ENCODE measurements at regions not wholly inside any gene's neighbourhood (a gene's known extent, or its start where the extent isn't known, plus 50 kb on each side); places are given as distances from the start of the nearest gene placed in this dataset.
A peak's percentile ranks its signal among the peaks of the same experiment; 100 is the strongest.

DNA sequence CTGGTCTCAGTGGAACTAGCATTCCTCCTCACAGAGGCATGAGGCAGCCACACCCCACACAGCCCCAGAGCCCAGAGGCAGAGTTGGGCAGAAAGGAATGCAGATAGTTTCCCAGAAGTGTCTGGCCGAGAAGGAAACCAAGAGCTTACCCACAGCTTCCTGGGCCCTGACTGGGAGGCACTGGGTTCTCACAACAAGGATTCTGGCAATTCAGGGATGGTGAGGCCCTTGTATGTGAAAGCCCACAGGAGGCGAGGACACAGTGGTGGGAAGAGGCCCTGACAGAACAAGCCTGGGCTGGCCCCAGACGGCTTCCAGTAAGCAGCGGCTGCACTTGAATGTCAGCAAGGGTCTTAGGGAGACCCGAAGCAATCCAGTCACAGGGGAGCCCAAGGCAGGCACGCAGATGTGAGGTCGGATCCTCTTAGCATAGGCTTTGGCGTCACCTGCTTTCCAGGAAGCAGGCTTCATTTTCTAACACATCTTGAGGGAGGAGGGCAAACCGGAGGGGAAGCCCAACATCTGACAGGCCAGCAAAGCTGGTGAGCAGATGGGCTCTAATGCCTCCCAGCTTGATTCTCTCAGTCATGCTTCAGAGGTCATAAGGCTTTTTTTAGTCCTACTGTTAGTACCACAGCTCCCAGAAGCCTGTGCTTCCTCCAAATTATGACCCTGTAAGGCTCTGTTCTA lies 78.3 kb upstream of the AKIP1 start:
- WGBS (ENCODE audit: insufficient coverage, low coverage, missing lambda C conversion rate): 6% methylated on average over 9 of the region's 9 CpGs
- Histone ChIP-seq H3K4me2 (ENCODE audit: insufficient read depth, low read length) (no peak overlapping the region), H3K9me1 (ENCODE audit: control insufficient read depth, insufficient read depth, low read length) (no peaks in the 10 kb centered on the region), H3K27ac (ENCODE audit: extremely low read depth, low read depth, low read length) (no peak overlapping the region), H3K4me3 (no peak overlapping the region), H2AFZ (ENCODE audit: low read depth, low read length) (peak overlapping the region; percentile 8; the same call in 1 of the 2 replicates), H3K79me2 (ENCODE audit: control insufficient read depth, insufficient read depth, low read length) (no peaks in the 10 kb centered on the region), H3K4me1 (replicated peaks in 1 of 2; ENCODE audit: control insufficient read depth in 2 of 2, insufficient read depth in 2 of 2, low read length in 2 of 2) (peaks cover 7 to 39% of the 10 kb centered on the region in 2 experiments; a peak in 3 of 5 replicates), H3K36me3 (ENCODE audit: control insufficient read depth, insufficient read depth, low read length) (no peaks in the 10 kb centered on the region), H3K27me3 (ENCODE audit: control insufficient read depth in 2 of 2, insufficient read depth in 2 of 2, low read length in 2 of 2) (peaks cover 24 to 43% of the 10 kb centered on the region in 2 experiments), H3K9me3 (replicated peaks; ENCODE audit: control insufficient read depth, insufficient read depth, low read depth, low read length) (no peaks in the 10 kb centered on the region), H3K9ac (ENCODE audit: insufficient read depth in 1 of 2, low read depth in 2 of 2, low read length in 2 of 2) (no peak overlapping the region), H4K20me1 (replicated peaks; ENCODE audit: control insufficient read depth, insufficient read depth, low read length) (no peaks in the 10 kb centered on the region)
- ATAC-seq (no peak; the same call in 2 of the 3 replicates), DNase-seq (ENCODE audit: extremely low read depth in 1 of 4, low spot score in 3 of 4) (no peak), FAIRE-seq (no peak)
- BruUV-seq (replicated peaks): no TSS peak
- ChIA-PET CTCF (ENCODE audit: low intra/inter-chr PET ratio) (no interaction called here), POLR2A (no interaction called here)
- in situ Hi-C loops (cut with MboI): no loop called here
- intact Hi-C loops (cut with micrococcal nuclease): no loop called here
- no peak for TF ChIP-seq TEAD2 (tag; IDR thresholded peaks at IDR 0.05)

DNA sequence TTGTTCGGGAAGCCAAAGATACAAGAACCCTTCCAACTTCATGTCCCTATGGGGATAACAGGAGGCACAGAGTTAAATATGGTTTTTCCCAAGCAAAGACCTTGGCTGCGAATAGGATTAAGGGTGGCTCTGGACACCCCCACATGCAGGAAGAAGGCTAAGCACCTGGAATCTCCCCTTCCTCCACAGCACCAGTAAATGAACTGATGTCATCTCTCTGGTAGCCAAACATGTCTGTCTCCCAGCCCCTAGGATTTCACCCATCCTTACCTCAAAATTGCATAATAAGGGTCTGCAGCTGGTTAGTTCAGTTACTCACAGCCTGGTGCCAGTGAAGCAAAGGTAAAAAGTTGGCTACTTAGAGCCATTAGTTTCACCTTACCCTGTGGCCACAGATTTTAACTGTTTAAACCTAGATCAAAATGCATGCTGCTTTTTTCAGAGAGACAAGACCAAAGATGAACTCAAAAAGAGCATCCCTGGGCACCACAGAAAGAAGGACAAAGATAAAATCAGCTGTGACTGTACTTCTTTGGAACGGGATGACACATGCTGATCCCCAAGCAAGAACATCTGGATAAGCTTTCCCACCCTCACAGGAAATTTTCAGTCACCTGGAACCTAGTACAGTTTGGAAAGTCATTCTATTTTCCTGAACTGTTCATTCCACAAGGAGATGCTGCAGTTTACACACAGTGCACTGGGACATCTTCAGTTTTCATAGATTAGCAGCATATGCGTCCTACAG lies 77.2 kb upstream of the AKIP1 start:
- H3K9me3 ChIP-seq (replicated peaks; ENCODE audit: control insufficient read depth, insufficient read depth, low read depth, low read length): no peaks in the 10 kb centered on the region
- no peaks in the 10 kb centered on the region for H3K36me3 ChIP-seq (ENCODE audit: control insufficient read depth, insufficient read depth, low read length)
- H3K4me2 ChIP-seq (ENCODE audit: insufficient read depth, low read length): no peak overlapping the region
- ChIA-PET POLR2A (interaction anchor here (0.9 to 1.9 kb wide), 3 partner anchors 7 to 75 kb away, joined by 3 to 6 read pairs (median 3); no protein-coding TSS in a partner anchor), CTCF (ENCODE audit: low intra/inter-chr PET ratio) (interaction anchor here (0.5 kb wide), 1 partner anchor 108 kb away, joined by 3 read pairs; no protein-coding TSS in a partner anchor)
- peaks cover 4 to 29% of the 10 kb centered on the region in 2 experiments; a peak in 3 of 5 replicates for H3K4me1 ChIP-seq (replicated peaks in 1 of 2; ENCODE audit: control insufficient read depth in 2 of 2, insufficient read depth in 2 of 2, low read length in 2 of 2)
- intact Hi-C loops (cut with micrococcal nuclease): no loop called here
- WGBS (ENCODE audit: insufficient coverage, low coverage, missing lambda C conversion rate): 6% methylated on average over 4 of the region's 4 CpGs
- H2AFZ ChIP-seq (ENCODE audit: low read depth, low read length): no peak overlapping the region
- H4K20me1 ChIP-seq (replicated peaks; ENCODE audit: control insufficient read depth, insufficient read depth, low read length): no peaks in the 10 kb centered on the region
- no peaks in the 10 kb centered on the region for H3K9me1 ChIP-seq (ENCODE audit: control insufficient read depth, insufficient read depth, low read length)
- H3K79me2 ChIP-seq (ENCODE audit: control insufficient read depth, insufficient read depth, low read length): no peaks in the 10 kb centered on the region
- ATAC-seq (no peak), FAIRE-seq (peak; percentile 26), DNase-seq (ENCODE audit: extremely low read depth in 1 of 4, low spot score in 3 of 4) (no peak)
- in situ Hi-C loops (cut with MboI): no loop called here
- H3K9ac ChIP-seq (ENCODE audit: insufficient read depth in 1 of 2, low read depth in 2 of 2, low read length in 2 of 2): no peak overlapping the region
- BruUV-seq (replicated peaks): no TSS peak
- TF ChIP-seq TAF9B (IDR thresholded peaks at IDR 0.05; ENCODE audit: partially characterized antibody) (no peak), FOSL1 (tag; conservative IDR thresholded peaks at IDR 0.05) (peak; percentile 68)
- peaks cover 33 to 52% of the 10 kb centered on the region in 2 experiments for H3K27me3 ChIP-seq (ENCODE audit: control insufficient read depth in 2 of 2, insufficient read depth in 2 of 2, low read length in 2 of 2)
- no peak overlapping the region for H3K4me3 ChIP-seq
- no peak overlapping the region for H3K27ac ChIP-seq (ENCODE audit: extremely low read depth, low read depth, low read length)

Measured in K562 (cell line).